GM23338 (cell line): ENCODE measurements at regions not wholly inside any gene's neighbourhood (a gene's known extent, or its start where the extent isn't known, plus 50 kb on each side); places are given as distances from the start of the nearest gene placed in this dataset.

Experiments used
- CREB1 ChIP-seq: fragments of 250-450 bp; sonication (Bioruptor Pico); IDR thresholded peaks from 2 replicates; pipeline ENCODE4 v1.5.0; 2020; ENCODE audit warnings: low read depth, mild to moderate bottlenecking, moderate library complexity
- EZH2 ChIP-seq: fragments of 200-600 bp; sonication (generic); IDR thresholded peaks from one replicate; pipeline ENCODE4 v1.8.0; 2017; ENCODE audit warnings: antibody characterized with exemption, mild to moderate bottlenecking, low read depth; ENCODE audit not compliant: unreplicated experiment
- EZH2phosphoT487 ChIP-seq: fragments of 200-600 bp; sonication (generic); IDR thresholded peaks from one replicate; pipeline ENCODE4 v1.8.1; 2018; ENCODE audit warnings: antibody characterized with exemption; ENCODE audit not compliant: unreplicated experiment
- JUNB ChIP-seq: IDR thresholded peaks from one replicate; pipeline ENCODE4 v1.6.1; 2016; ENCODE audit warnings: antibody characterized with exemption; ENCODE audit not compliant: unreplicated experiment
- NANOG ChIP-seq: IDR thresholded peaks from 2 replicates; pipeline ENCODE4 v1.6.1; 2016; ENCODE audit warnings: antibody characterized with exemption, borderline replicate concordance
- POLR2AphosphoS5 ChIP-seq: IDR thresholded peaks from 2 replicates; pipeline ENCODE4 v1.6.1; 2016; ENCODE audit warnings: antibody characterized with exemption, low read depth
- STAT1 ChIP-seq: IDR thresholded peaks from one replicate; pipeline ENCODE4 v1.6.1; 2016; ENCODE audit warnings: antibody characterized with exemption; ENCODE audit not compliant: unreplicated experiment
- ZNF114 ChIP-seq: fragments of 250-450 bp; sonication (Bioruptor Pico); IDR thresholded peaks from 2 replicates; pipeline ENCODE4 v1.5.0; 2020; ENCODE audit warnings: mild to moderate bottlenecking, moderate library complexity
- ZNF331 ChIP-seq: fragments of 250-450 bp; sonication (Bioruptor Pico); IDR thresholded peaks from 2 replicates; pipeline ENCODE4 v1.5.0; 2020; ENCODE audit warnings: low read depth, mild to moderate bottlenecking, moderate library complexity
- TF ChIP-seq, protein P1 (sequence below), 2 experiments: fragments of 200-600 bp in 1 of 2; sonication (generic) in 1 of 2; conservative IDR thresholded peaks; 2 replicates each; pipeline versions ENCODE4 v1.5.1 to v1.6.1; 2016 to 2017; ENCODE audit warnings: antibody characterized with exemption in 2 of 2, low read depth in 2 of 2, mild to moderate bottlenecking in 2 of 2, moderate library complexity in 1 of 2
- TF ChIP-seq, protein P2 (sequence below): IDR thresholded peaks from one replicate; pipeline ENCODE4 v1.6.1; 2018; ENCODE audit warnings: antibody characterized with exemption; ENCODE audit not compliant: unreplicated experiment

- TF ChIP-seq, protein P1, sequence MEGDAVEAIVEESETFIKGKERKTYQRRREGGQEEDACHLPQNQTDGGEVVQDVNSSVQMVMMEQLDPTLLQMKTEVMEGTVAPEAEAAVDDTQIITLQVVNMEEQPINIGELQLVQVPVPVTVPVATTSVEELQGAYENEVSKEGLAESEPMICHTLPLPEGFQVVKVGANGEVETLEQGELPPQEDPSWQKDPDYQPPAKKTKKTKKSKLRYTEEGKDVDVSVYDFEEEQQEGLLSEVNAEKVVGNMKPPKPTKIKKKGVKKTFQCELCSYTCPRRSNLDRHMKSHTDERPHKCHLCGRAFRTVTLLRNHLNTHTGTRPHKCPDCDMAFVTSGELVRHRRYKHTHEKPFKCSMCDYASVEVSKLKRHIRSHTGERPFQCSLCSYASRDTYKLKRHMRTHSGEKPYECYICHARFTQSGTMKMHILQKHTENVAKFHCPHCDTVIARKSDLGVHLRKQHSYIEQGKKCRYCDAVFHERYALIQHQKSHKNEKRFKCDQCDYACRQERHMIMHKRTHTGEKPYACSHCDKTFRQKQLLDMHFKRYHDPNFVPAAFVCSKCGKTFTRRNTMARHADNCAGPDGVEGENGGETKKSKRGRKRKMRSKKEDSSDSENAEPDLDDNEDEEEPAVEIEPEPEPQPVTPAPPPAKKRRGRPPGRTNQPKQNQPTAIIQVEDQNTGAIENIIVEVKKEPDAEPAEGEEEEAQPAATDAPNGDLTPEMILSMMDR (conservative IDR thresholded peaks at IDR 0.05; ENCODE audit: low read depth in 2 of 2) = no peak
- TF ChIP-seq EZH2 (no peak), CREB1 (CRISPR knock-in tag) (no peak), POLR2AphosphoS5 (no peak), ZNF114 (CRISPR knock-in tag) (no peak), EZH2phosphoT487 (no peak), ZNF331 (CRISPR knock-in tag) (no peak), JUNB (no peak), NANOG (no peak), STAT1 (no peak)
- TF ChIP-seq, protein P2, sequence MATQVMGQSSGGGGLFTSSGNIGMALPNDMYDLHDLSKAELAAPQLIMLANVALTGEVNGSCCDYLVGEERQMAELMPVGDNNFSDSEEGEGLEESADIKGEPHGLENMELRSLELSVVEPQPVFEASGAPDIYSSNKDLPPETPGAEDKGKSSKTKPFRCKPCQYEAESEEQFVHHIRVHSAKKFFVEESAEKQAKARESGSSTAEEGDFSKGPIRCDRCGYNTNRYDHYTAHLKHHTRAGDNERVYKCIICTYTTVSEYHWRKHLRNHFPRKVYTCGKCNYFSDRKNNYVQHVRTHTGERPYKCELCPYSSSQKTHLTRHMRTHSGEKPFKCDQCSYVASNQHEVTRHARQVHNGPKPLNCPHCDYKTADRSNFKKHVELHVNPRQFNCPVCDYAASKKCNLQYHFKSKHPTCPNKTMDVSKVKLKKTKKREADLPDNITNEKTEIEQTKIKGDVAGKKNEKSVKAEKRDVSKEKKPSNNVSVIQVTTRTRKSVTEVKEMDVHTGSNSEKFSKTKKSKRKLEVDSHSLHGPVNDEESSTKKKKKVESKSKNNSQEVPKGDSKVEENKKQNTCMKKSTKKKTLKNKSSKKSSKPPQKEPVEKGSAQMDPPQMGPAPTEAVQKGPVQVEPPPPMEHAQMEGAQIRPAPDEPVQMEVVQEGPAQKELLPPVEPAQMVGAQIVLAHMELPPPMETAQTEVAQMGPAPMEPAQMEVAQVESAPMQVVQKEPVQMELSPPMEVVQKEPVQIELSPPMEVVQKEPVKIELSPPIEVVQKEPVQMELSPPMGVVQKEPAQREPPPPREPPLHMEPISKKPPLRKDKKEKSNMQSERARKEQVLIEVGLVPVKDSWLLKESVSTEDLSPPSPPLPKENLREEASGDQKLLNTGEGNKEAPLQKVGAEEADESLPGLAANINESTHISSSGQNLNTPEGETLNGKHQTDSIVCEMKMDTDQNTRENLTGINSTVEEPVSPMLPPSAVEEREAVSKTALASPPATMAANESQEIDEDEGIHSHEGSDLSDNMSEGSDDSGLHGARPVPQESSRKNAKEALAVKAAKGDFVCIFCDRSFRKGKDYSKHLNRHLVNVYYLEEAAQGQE = no peak
These were observed 67.0 kb upstream of the ARHGEF3 start for GRCh38 chr3:56868706-56869105.
